ENCODE measurements at regions not wholly inside any gene's neighbourhood (a gene's known extent, or its start where the extent isn't known, plus 50 kb on each side); places are given as distances from the start of the nearest gene placed in this dataset.

GRCh38 chr16:58815181-58815888 is 81.2 kb upstream of the GOT2 start:
- TF ChIP-seq CTCF (IDR thresholded peaks at IDR 0.05), result no peak
- no peak for TF ChIP-seq POLR2A (IDR thresholded peaks at IDR 0.05)
- TF ChIP-seq EP300 (IDR thresholded peaks at IDR 0.05), result no peak

Measured in ovary (tissue), 3 donors.